HepG2 (cell line): ENCODE measurements at regions not wholly inside any gene's neighbourhood (a gene's known extent, or its start where the extent isn't known, plus 50 kb on each side); places are given as distances from the start of the nearest gene placed in this dataset.

Source experiments
- ZBTB7A ChIP-seq: sonication (generic); formaldehyde crosslinking; IDR thresholded peaks from 2 replicates; pipeline ENCODE4 v1.8.0; 2022; ENCODE audit warnings: mild to moderate bottlenecking, missing genetic modification reagents
- TF ChIP-seq, protein P1 (sequence below): sonication (generic); formaldehyde crosslinking; IDR thresholded peaks from 2 replicates; pipeline ENCODE4 v1.4.0; 2020; ENCODE audit warnings: missing genetic modification reagents

DNA sequence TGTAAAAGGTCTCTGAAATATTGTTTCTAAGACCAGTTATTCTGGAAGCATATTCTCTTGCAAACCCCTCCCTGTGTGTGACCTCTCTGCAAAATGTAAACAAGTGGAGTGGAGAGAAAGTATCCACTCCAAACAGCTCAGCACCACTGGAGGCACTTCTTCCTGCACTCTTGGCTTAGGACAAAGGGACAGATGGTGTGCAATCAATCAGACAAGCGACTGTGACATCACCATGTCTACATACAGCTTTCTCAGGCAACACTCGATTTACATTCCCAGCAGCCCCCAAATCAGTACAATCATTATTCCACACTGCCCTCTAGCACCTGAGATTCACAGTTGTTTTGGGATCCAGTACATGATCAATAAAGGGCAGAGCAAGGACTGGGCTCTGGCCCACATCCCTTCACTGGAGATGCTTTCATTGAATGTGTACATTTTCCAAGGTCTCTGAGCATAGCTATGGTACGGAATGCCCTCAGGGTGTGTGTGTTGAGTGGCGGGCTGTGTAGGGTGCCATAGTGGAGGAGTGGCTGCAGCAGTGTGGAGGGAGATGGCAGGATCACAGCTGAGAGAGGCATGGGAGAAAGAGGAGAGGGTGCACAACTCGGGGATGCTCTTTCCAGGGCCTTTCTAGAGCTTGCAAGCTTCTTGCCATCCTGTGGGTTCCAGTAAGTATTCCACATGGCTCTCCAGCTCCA lies 311.8 kb upstream of the ST6GAL2 start:
- TF ChIP-seq ZBTB7A (CRISPR knock-in tag): no peak
- TF ChIP-seq, protein P1, sequence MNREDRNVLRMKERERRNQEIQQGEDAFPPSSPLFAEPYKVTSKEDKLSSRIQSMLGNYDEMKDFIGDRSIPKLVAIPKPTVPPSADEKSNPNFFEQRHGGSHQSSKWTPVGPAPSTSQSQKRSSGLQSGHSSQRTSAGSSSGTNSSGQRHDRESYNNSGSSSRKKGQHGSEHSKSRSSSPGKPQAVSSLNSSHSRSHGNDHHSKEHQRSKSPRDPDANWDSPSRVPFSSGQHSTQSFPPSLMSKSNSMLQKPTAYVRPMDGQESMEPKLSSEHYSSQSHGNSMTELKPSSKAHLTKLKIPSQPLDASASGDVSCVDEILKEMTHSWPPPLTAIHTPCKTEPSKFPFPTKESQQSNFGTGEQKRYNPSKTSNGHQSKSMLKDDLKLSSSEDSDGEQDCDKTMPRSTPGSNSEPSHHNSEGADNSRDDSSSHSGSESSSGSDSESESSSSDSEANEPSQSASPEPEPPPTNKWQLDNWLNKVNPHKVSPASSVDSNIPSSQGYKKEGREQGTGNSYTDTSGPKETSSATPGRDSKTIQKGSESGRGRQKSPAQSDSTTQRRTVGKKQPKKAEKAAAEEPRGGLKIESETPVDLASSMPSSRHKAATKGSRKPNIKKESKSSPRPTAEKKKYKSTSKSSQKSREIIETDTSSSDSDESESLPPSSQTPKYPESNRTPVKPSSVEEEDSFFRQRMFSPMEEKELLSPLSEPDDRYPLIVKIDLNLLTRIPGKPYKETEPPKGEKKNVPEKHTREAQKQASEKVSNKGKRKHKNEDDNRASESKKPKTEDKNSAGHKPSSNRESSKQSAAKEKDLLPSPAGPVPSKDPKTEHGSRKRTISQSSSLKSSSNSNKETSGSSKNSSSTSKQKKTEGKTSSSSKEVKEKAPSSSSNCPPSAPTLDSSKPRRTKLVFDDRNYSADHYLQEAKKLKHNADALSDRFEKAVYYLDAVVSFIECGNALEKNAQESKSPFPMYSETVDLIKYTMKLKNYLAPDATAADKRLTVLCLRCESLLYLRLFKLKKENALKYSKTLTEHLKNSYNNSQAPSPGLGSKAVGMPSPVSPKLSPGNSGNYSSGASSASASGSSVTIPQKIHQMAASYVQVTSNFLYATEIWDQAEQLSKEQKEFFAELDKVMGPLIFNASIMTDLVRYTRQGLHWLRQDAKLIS (CRISPR knock-in tag): no peak
